ENCODE measurements at regions not wholly inside any gene's neighbourhood (a gene's known extent, or its start where the extent isn't known, plus 50 kb on each side); places are given as distances from the start of the nearest gene placed in this dataset.

GRCh38 chr16:5595849-5596248, 498.3 kb upstream of the EEF2KMT start:
- TF ChIP-seq POLR2AphosphoS5 (IDR thresholded peaks at IDR 0.05; ENCODE audit: insufficient read depth in 1 of 2, low read depth in 1 of 2) (no peak), CTCF (IDR thresholded peaks at IDR 0.05) (no peak)

Data from vagina (tissue), 2 donors.